ENCODE measurements at regions not wholly inside any gene's neighbourhood (a gene's known extent, or its start where the extent isn't known, plus 50 kb on each side); places are given as distances from the start of the nearest gene placed in this dataset.

DNA sequence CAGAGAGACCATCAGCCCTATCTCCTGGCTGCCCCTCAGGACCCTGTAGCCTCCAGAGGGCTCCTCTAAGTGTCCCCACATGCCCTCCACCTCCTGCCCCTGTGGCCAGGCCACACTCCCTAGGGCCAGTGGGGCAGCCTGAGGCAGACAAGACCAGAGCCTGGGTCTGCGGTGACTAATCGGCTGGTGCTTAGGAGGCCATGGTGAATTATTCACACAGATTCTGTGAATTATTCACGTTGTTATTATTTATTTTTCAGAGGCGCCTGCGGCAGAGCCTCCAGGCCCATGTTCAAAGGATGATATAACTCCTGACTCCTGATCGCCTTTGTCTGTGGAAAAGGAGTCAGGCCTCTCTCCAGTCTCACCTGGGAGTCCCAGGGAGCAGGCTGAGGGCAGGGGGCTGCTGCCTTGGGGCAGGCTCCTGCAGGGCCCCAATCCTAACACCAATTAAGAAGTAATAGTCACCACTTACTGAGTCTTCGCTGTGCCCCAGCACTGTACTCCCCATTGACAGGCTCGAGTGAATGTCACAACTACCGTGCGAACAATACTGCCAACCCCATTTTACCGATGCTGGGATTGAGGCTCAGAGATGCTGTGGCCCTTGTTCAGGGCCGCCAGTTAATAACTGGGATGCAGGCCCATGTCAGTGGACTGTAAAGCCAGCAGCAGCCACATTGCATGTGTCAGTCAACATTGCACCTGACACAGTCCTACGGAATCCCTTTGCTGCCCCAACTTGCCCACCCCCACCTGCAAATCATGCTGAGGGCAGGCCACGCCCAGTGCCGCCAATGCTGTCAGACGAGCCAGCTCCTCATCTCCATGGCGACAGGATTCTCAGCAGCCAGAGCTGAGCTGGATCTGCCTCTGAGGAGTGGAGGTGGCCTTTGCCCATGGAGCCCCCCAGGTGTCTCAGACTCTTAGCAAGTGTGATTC, 94.9 kb downstream of the PCDH1 start:
- TF ChIP-seq EZH2phosphoT487 (IDR thresholded peaks at IDR 0.05; ENCODE audit: borderline replicate concordance, low read depth, low read length): no peak
- TF ChIP-seq, protein P1, sequence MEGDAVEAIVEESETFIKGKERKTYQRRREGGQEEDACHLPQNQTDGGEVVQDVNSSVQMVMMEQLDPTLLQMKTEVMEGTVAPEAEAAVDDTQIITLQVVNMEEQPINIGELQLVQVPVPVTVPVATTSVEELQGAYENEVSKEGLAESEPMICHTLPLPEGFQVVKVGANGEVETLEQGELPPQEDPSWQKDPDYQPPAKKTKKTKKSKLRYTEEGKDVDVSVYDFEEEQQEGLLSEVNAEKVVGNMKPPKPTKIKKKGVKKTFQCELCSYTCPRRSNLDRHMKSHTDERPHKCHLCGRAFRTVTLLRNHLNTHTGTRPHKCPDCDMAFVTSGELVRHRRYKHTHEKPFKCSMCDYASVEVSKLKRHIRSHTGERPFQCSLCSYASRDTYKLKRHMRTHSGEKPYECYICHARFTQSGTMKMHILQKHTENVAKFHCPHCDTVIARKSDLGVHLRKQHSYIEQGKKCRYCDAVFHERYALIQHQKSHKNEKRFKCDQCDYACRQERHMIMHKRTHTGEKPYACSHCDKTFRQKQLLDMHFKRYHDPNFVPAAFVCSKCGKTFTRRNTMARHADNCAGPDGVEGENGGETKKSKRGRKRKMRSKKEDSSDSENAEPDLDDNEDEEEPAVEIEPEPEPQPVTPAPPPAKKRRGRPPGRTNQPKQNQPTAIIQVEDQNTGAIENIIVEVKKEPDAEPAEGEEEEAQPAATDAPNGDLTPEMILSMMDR (conservative IDR thresholded peaks at IDR 0.05; ENCODE audit: low read length): no peak
